DND-41 (cell line): ENCODE measurements at regions not wholly inside any gene's neighbourhood (a gene's known extent, or its start where the extent isn't known, plus 50 kb on each side); places are given as distances from the start of the nearest gene placed in this dataset.

ENCODE experiments used
- ATAC-seq: fragments of 200-7000 bp; cut with Tn5 transposase; 3 replicates; pipeline ENCODE4 v1.9.1; 2021; ENCODE audit warnings: low read depth; ENCODE audit not compliant: insufficient read depth
- DNase-seq: peaks from one replicate; pipeline ENCODE4 v3.0.0-alpha.2; 2020
- H2AFZ ChIP-seq: 2 replicates; pipeline ENCODE4 v1.6.0; 2012; ENCODE audit warnings: low read depth, low read length
- H3K27ac ChIP-seq: 2 replicates; pipeline ENCODE4 v1.5.1; 2012; ENCODE audit warnings: low read length, inconsistent platforms
- H3K27me3 ChIP-seq: fragments of 200-600 bp; sonication (generic); 2 replicates; pipeline ENCODE4 v1.6.0; 2012; ENCODE audit warnings: low read length, mild to moderate bottlenecking, inconsistent platforms; ENCODE audit not compliant: insufficient read depth, poor library complexity
- H3K36me3 ChIP-seq: 2 replicates; pipeline ENCODE4 v1.5.1; 2012; ENCODE audit warnings: low read length, inconsistent platforms; ENCODE audit not compliant: insufficient read depth
- H3K4me1 ChIP-seq: 2 replicates; pipeline ENCODE4 v1.5.1; 2012; ENCODE audit warnings: mild to moderate bottlenecking, low read length; ENCODE audit not compliant: insufficient read depth
- H3K4me2 ChIP-seq: 2 replicates; pipeline ENCODE4 v1.6.0; 2012; ENCODE audit warnings: mild to moderate bottlenecking, moderate library complexity, low read length, inconsistent platforms; ENCODE audit not compliant: insufficient read depth
- H3K4me3 ChIP-seq, 2 experiments: fragments of 200-600 bp in 1 of 2; shearing (Covaris generic) in 1 of 2; 2 replicates each; pipeline ENCODE4 v1.5.1; 2012 to 2016; ENCODE audit warnings: inconsistent platforms in 2 of 2, low read length in 2 of 2, mild to moderate bottlenecking in 2 of 2, low read depth in 1 of 2, moderate library complexity in 1 of 2
- H3K79me2 ChIP-seq: 2 replicates; pipeline ENCODE4 v1.6.0; 2012; ENCODE audit warnings: low read length, inconsistent platforms; ENCODE audit not compliant: insufficient read depth
- H3K9ac ChIP-seq: 2 replicates; pipeline ENCODE4 v1.6.0; 2012; ENCODE audit warnings: low read depth, mild to moderate bottlenecking, inconsistent platforms, low read length, moderate library complexity
- H3K9me3 ChIP-seq: 2 replicates; pipeline ENCODE4 v1.5.1; 2012; ENCODE audit warnings: low read length, moderate library complexity, mild to moderate bottlenecking, inconsistent platforms; ENCODE audit not compliant: insufficient read depth, severe bottlenecking
- H4K20me1 ChIP-seq: 2 replicates; pipeline ENCODE4 v1.6.0; 2012; ENCODE audit warnings: low read length; ENCODE audit not compliant: insufficient read depth
- EZH2 ChIP-seq: IDR thresholded peaks from 3 replicates; pipeline ENCODE4 v1.6.1; 2012; ENCODE audit warnings: borderline replicate concordance, low read depth, mild to moderate bottlenecking, moderate library complexity, low read length, inconsistent platforms; ENCODE audit not compliant: severe bottlenecking
- TF ChIP-seq, protein P1 (sequence below): IDR thresholded peaks from 2 replicates; pipeline ENCODE4 v1.5.1; 2012; ENCODE audit warnings: borderline replicate concordance, low read length, moderate library complexity, mild to moderate bottlenecking; ENCODE audit not compliant: poor library complexity, severe bottlenecking; ENCODE audit errors: extremely low read depth

DNA sequence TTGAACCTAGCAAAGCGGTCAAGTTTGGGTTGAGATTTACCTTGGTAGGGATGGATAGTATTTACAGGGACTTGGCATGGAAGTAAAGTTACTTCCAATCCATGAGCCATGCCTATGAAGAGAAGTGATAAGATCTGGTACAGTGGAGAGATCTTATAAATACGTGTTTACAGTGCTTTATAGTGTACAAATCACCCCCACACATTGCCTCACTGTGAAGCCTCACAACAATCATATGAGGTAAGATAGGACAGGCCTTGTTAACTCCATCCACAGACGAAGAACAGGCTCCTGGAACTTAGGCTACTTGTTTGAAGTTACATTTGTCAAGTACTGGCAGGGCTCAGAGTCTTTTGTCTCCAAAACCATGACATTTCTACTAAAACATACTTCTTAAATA is 159.8 kb downstream of the PLPPR4 start:
- no peak overlapping the region for H3K27ac ChIP-seq
- no peak overlapping the region for H2AFZ ChIP-seq
- H3K9ac ChIP-seq: no peak overlapping the region
- no peak for ATAC-seq
- H4K20me1 ChIP-seq: no peaks in the 10 kb centered on the region
- no peaks in the 10 kb centered on the region for H3K79me2 ChIP-seq
- H3K27me3 ChIP-seq: no peaks in the 10 kb centered on the region
- no peak overlapping the region for H3K4me2 ChIP-seq
- H3K4me1 ChIP-seq: no peaks in the 10 kb centered on the region
- H3K36me3 ChIP-seq: no peaks in the 10 kb centered on the region
- no peak for TF ChIP-seq EZH2
- TF ChIP-seq, protein P1, sequence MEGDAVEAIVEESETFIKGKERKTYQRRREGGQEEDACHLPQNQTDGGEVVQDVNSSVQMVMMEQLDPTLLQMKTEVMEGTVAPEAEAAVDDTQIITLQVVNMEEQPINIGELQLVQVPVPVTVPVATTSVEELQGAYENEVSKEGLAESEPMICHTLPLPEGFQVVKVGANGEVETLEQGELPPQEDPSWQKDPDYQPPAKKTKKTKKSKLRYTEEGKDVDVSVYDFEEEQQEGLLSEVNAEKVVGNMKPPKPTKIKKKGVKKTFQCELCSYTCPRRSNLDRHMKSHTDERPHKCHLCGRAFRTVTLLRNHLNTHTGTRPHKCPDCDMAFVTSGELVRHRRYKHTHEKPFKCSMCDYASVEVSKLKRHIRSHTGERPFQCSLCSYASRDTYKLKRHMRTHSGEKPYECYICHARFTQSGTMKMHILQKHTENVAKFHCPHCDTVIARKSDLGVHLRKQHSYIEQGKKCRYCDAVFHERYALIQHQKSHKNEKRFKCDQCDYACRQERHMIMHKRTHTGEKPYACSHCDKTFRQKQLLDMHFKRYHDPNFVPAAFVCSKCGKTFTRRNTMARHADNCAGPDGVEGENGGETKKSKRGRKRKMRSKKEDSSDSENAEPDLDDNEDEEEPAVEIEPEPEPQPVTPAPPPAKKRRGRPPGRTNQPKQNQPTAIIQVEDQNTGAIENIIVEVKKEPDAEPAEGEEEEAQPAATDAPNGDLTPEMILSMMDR: no peak
- no peak for DNase-seq
- no peak overlapping the region for H3K4me3 ChIP-seq
- H3K9me3 ChIP-seq: no peaks in the 10 kb centered on the region

DNA sequence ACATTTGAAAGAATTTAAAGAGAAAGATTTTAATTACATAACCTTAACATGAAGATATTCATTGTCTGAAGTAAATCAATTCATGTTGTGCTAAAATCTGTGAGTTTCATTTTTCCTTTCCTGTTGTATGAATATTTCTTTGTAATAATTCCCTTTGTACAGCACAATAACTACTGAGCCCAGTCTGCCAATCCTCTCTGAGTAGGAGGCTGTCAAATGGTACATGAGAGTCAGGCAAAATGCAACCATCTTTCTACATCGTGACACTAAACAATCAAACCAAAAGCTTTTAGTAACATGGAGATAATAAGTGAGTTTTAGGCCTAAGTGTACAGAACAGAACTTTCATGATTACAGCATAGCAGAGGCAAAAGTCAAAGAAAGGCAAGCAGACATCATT is 165.5 kb downstream of the PLPPR4 start:
- Histone ChIP-seq H3K27me3 (no peaks in the 10 kb centered on the region), H4K20me1 (no peaks in the 10 kb centered on the region), H3K9me3 (no peaks in the 10 kb centered on the region), H2AFZ (no peak overlapping the region), H3K36me3 (no peaks in the 10 kb centered on the region), H3K27ac (no peak overlapping the region), H3K4me3 (no peak overlapping the region), H3K79me2 (no peaks in the 10 kb centered on the region), H3K9ac (no peak overlapping the region), H3K4me1 (no peaks in the 10 kb centered on the region), H3K4me2 (no peak overlapping the region)
- no peak for DNase-seq
- TF ChIP-seq EZH2: no peak
- TF ChIP-seq, protein P1: no peak
- ATAC-seq: no peak

DNA sequence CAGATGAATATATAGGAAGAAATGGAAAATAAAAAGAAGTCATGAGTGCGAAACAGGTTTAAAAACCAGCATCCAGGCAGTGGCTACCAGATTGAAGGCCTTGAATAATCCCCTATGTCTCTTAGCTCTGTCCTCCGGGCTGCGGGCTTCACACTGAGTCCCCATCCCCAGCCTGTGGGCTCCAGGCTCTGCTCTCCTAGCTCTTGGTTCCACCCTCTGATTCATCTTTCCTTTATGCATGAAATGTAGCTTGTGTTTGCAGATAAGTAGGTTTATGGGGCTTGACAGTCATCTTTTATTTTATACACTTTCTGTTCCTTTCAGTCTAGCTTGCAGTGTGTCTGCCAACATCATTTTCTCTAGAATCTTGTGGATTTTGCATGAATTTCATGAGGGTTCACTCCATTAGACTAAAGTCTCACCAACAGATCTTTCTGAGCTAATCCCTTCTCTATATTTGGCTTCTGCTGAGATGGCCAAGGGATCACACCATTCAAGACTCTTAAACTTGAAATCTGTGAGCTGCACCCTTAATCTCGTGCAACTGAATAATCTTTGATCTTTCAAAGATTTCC is 174.5 kb downstream of the PLPPR4 start:
- Histone ChIP-seq H3K4me2 (no peak overlapping the region), H3K9me3 (no peaks in the 10 kb centered on the region), H3K27ac (no peak overlapping the region), H3K27me3 (no peaks in the 10 kb centered on the region), H3K79me2 (no peaks in the 10 kb centered on the region), H4K20me1 (no peaks in the 10 kb centered on the region), H3K4me3 (no peak overlapping the region), H3K9ac (no peak overlapping the region), H3K36me3 (no peaks in the 10 kb centered on the region), H2AFZ (no peak overlapping the region), H3K4me1 (peaks cover 22% of the 10 kb centered on the region)
- ATAC-seq (no peak), DNase-seq (no peak)
- TF ChIP-seq EZH2: no peak
- TF ChIP-seq, protein P1: no peak
